AG09309 (cell line): ENCODE measurements at regions not wholly inside any gene's neighbourhood (a gene's known extent, or its start where the extent isn't known, plus 50 kb on each side); places are given as distances from the start of the nearest gene placed in this dataset.

Experiments
- DNase-seq: peaks from one replicate; pipeline ENCODE4 v3.0.0-alpha.2; 2010; ENCODE audit warnings: low read depth
- H3K4me3 ChIP-seq: 2 replicates; pipeline ENCODE4 v1.5.1; 2011; ENCODE audit warnings: mild to moderate bottlenecking, low read depth, low read length, moderate library complexity; ENCODE audit not compliant: control insufficient read depth
- TF ChIP-seq, protein P1 (sequence below): IDR thresholded peaks from 2 replicates; pipeline ENCODE4 v1.5.1; 2011; ENCODE audit warnings: mild to moderate bottlenecking, low read depth, low read length, inconsistent platforms; ENCODE audit not compliant: insufficient read depth, control insufficient read depth; ENCODE audit errors: missing control alignments

DNA sequence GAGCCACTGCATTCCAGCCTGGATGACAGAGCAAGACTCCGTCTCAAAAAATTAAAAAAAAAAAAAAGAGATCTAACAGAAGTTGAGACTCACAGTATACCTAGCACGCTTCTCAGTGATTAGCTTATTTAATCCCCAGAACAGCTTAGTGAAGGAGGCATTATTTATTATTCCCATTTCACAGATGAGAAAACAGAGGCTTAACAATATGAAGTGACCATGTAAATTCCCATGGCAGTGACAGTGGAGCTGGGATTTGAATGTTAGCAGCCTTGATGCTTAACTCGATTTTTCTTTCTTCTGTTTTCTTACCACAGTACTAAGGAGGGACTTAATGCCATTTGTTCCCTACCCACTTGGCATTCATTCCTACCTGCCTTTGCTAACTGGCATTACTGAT lies 89.9 kb upstream of the ZNF217 start:
- no peak for DNase-seq
- TF ChIP-seq, protein P1, sequence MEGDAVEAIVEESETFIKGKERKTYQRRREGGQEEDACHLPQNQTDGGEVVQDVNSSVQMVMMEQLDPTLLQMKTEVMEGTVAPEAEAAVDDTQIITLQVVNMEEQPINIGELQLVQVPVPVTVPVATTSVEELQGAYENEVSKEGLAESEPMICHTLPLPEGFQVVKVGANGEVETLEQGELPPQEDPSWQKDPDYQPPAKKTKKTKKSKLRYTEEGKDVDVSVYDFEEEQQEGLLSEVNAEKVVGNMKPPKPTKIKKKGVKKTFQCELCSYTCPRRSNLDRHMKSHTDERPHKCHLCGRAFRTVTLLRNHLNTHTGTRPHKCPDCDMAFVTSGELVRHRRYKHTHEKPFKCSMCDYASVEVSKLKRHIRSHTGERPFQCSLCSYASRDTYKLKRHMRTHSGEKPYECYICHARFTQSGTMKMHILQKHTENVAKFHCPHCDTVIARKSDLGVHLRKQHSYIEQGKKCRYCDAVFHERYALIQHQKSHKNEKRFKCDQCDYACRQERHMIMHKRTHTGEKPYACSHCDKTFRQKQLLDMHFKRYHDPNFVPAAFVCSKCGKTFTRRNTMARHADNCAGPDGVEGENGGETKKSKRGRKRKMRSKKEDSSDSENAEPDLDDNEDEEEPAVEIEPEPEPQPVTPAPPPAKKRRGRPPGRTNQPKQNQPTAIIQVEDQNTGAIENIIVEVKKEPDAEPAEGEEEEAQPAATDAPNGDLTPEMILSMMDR = no peak
- no peak overlapping the region for H3K4me3 ChIP-seq

GRCh38 chr20:53681352-53682212 lies 87.9 kb upstream of the ZNF217 start:
- DNase-seq = no peak
- H3K4me3 ChIP-seq = no peak overlapping the region
- TF ChIP-seq, protein P1 = no peak

DNA sequence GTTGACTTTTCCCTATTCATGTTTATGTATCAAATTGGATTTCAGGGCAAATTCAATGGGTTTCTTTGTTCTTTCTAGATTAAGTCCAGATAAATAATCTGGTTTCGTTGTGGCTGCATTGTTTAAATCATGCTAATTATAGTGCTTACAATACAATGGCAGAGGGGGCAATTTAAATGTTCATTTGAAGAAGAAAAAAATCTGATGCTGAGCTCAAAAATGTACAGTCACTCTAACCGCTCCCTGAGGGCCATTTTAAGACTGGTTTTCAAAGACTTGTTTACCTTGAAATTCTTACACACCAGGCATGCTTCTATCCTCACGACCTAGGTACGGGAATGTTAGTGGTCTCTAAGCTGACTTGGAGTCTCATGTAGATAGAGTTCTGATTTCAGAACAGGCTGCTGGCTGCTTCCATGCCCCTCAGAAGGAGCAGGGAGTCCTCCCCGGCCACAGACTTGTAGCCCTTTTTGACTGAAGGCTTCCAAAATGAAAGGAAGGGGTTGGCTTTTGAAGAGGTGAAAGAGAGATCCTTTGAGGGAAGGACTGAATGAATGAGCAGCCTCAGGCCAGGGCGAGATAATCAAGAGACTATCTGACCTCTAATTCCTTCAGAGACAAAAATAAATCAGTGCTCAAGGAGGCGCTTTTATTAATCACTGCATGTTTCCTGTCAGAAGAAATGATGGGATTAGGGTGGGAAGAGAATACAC lies 86.1 kb upstream of the ZNF217 start:
- TF ChIP-seq, protein P1 = no peak
- no peak overlapping the region for H3K4me3 ChIP-seq
- no peak for DNase-seq

DNA sequence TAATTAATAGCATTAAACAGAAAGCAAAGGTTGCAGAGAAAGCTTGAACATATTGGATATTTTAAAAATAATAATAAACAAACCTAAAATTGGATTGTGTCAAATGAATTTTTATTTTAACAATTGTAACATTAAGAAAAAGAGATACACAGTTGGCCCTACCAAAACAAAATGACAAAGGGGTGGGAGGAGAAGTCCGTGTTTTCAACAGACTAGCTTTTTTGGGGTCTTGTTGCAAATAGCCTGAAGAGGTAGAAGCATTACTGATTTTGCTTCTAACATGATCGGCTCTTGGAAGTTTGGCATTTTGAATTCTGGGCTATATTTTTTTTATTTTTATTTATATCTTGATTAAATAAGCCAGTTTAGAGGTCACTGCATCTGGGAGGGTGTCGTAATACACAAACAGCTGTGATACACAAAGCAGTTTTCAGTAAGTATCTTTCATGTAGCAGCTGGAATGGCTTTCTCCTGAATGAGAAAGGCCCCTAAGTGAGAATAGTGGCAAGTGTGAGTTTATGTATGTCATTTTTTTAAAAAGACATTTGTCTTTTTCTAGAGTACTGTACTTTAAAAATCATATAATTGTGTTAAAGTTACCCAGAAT lies 85.5 kb upstream of the ZNF217 start:
- H3K4me3 ChIP-seq = no peak overlapping the region

GRCh38 chr20:53678315-53678989 lies 84.8 kb upstream of the ZNF217 start:
- no peak for DNase-seq
- no peak overlapping the region for H3K4me3 ChIP-seq
- TF ChIP-seq, protein P1 = no peak

More for the DNA sequence above, 85.5 kb upstream of the ZNF217 start:
- no peak for DNase-seq
- TF ChIP-seq, protein P1 = no peak
